ENCODE measurements at regions not wholly inside any gene's neighbourhood (a gene's known extent, or its start where the extent isn't known, plus 50 kb on each side); places are given as distances from the start of the nearest gene placed in this dataset.
"Not testable (repeated sequence)": the region's sequence is repeated elsewhere in the genome, so short reads cannot be mapped to it uniquely, and the experiment has no call there.

DNA sequence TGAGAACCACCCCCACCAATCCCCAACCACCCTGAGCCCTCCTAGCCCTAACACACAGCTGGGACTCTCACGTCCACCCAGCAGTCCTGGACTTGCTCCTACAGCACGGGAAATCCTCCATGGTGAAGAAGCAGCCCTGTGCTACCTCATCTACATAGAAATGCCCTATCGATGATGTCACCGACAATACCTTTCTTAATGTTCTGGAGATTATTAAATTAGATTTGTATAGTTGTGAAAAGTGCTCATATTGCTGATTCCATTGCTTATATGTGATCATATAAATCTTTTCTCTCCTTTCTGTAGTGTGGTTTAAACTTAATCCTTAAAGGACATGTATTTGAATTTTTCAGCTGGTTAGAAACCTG, 97.1 kb downstream of the PPIAL4G start:
- not testable (repeated sequence) for DNase-seq (ENCODE audit: low spot score)

DNA sequence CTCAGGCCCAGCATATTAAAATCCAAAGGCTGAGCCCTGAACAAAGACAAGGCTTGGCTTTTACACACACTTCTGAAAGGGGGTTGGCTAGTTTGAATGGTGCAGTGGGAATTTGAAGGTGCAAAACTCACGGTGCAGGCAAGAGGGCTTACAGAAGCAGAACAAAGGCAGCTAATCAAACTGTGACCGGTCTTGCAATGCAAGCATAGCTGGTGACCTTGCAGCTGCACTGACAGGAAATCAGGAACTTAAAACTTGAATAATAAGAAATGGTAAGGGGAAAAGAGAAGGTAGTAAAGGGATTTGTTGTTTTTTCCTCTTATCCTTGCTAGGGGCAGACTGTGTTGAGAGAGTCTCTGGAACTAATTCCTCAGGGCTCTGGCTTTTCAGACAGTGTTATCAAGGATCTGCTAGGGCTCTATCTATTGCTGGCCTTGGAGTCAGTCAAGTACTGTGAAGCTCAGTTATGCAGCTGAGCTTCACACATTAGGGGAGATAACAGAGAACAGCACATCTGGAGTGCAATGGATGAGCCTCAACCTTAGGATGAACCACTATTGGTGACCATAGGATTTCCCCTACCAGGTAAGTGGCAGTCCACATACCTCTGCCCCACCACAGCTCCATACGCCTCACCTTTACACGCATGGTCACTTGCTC, 97.6 kb downstream of the PPIAL4G start:
- DNase-seq (ENCODE audit: low spot score) = no peak

DNA sequence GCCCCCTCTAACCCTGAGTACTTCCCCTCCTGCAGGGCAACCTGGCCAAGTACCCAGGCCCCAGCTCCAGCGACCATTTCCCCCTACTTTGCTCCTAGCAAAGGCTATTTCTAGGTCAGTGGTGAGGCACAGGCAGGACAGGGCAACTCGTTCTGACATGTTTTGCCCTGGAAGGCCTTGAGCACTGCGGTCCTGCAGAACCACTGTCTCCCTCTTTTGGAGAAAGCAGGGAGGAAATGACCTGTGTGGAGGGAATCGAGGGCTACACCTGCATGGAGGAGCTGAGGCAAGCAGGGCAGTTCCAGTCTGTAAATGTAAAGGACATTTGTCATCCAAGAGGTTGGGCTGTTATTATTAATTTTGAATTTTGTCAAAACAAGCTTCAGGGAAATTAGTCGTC, 99.1 kb downstream of the PPIAL4G start:
- DNase-seq (ENCODE audit: low spot score) = no peak

DNA sequence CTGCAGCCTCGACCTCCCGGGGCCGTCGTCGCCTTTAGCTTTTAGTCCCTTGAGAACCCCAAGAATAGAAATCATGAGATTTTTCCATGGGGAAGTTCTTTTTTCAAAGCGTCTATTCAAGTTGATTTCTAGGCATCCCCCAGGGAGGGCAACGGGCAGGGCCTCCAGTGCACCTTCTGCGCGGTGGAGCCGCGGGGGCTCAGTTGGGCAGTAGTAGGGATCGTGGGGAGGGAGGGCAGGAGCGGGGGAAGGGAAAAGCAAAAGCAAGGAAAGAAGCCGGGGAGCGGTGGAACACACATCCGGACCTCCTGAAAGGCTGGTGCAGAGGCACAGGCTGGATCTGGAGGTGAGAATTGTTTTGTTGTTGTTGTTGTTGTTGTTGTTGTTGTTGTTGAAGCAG, 103.4 kb downstream of the PPIAL4G start:
- DNase-seq (ENCODE audit: low spot score) = no peak

DNA sequence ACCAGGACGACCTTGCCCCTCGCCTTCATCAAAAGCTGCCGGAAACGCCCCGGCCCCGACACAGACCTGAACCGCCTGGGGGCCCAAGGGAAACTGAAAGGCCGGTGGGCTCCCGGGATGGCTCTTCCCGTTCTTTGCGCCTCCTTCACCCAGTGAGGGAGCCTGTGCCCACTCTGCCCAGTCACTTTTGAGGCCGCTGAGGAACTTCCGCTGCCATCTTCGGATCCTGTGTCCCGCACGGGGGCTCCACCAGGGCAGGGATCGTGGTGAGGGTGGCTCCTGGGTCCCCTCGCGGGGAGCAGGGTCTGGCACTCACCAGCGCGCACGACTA, 104.0 kb downstream of the PPIAL4G start:
- no peak for DNase-seq (ENCODE audit: low spot score)

DNA sequence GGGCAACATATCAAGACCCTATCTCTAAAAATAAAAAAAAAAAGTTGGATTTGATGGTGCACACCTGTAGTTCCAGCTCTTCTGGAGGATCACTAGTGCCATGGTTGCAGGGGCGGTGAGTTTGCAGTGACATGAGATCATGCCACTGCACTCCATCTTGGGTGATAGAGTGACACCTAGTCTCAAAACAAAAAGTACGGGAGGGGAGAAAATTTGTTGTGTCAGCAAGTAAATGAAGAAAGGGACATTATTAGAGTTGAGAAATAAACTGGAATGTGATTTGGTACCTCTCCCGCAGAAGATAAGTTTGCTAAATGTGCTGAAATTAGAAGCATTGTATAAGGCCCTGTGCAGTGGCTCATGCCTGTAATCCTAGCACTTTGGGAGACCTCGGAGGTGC, 105.1 kb downstream of the PPIAL4G start:
- DNase-seq (ENCODE audit: low spot score) = not testable (repeated sequence)

DNA sequence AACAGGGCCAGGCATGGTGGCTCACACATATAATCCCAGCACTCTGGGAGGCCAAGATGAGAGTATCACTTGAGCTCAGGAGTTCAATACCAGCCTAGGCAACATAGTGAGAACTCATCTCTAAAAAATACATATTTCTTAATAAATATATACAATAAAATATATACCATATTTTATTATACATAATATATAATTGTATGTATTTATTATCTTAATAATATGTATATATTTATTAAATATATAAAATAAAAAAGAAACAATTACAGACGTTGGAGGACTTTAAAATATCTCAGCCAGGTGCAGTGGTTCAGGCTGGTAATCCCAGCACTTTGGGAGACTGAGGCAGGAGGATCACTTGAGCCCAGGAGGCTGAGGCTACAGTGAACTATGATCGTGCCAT, 106.1 kb downstream of the PPIAL4G start:
- not testable (repeated sequence) for DNase-seq (ENCODE audit: low spot score)

DNA sequence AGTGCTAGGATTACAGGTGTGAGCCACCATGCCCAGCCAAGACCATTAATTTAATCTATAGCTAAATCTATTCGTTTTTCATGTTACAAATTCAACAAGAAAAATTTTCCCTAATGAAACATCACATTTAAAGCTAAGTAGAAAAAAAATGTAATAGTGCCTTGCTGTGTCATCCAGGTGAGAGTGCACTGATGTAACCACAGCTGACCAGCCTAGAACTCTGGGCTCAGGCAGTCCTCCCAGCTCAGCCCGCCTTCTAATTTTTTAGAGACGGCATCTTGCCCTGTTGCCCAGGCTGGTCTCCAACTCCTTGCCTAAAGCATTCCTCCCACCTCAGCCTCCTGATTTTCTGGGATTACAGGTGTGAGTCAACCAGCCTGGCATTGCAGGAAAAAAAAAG, 109.0 kb downstream of the PPIAL4G start:
- no peak for DNase-seq (ENCODE audit: low spot score)

DNA sequence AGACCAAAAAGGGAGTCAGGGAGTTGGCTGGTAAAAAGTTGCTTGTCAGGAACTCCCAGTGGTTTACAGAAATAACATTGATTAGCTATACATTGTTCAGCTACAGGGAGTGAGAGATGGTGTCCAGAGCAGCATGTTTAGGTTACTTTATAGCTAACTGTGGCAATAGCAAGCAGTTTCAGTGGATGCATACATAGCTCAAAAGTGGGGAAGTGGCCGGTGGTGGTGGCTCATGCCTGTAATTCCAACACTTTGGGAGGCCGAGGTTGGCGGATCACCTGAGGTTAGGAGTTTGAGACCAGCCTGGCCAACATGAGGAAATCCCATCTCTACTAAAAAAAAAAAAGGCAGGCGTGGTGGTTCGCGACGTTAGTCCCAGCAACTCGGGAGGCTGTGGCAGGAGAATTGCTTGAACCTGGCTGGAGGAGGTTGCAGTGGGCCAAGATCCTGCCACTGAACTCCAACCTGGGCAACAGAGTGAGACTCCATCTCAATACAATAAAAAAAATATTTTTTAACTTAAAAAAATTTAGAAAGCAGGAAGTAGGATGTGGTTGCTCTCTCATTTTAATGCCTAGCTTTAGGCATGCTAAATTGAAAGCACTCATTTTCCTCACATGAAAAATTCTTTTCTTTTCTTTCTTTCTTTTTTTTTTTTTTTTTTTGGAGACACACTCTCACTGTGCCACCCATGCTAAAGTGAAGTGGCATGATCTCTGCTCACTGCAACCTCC, 109.7 kb downstream of the PPIAL4G start:
- DNase-seq (ENCODE audit: low spot score) = no peak

DNA sequence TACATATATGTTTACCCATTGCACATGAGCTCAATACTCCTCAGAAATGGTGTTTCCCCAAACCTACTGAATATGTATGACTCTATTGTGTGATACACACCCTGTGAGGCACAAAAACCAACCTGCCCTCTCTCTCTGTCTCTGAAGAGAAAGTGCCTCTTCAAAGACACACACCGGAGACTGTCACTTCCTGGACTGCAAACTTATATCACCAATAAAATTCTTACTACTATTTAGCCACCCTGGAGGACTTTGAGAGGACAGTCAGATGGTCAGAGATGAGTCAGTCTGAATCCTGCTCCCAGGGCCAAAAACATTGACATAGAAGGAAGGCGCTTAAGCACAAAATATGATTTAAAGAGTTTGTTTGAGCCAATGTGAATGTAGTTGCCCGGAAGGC, 110.4 kb downstream of the PPIAL4G start:
- DNase-seq (ENCODE audit: low spot score) = no peak

DNA sequence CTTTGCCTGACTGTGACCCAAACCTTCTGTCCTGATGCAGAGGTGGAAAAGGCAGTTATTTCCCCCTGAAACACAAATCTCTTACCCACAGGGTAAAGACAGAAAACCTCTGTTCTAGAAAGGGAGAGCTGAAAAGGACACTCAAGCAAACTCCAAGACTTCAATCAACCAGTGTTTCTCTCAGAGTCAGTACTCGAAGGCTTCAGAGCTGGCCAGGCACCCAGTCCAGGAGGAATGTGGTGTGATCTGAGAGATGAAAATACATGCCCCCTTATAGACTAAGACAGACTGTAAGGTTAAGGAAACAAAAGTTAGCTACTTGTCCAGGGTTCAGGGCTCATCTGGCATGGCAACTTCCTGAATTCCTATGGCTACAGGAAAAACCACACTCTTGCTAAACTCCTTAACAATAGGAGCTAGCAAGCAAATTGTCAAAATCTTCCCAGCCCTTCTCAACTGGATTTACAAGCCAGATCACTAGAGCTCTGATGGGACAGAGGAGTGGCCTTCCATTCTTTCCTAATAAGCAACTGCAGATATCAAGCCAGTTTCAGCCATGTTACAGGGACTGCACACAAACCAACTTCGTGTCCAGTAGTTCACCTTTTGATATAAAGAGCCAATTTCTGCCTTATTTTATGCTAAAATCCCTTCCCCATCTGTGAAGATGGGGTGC, 110.9 kb downstream of the PPIAL4G start:
- DNase-seq (ENCODE audit: low spot score) = not testable (repeated sequence)

DNA sequence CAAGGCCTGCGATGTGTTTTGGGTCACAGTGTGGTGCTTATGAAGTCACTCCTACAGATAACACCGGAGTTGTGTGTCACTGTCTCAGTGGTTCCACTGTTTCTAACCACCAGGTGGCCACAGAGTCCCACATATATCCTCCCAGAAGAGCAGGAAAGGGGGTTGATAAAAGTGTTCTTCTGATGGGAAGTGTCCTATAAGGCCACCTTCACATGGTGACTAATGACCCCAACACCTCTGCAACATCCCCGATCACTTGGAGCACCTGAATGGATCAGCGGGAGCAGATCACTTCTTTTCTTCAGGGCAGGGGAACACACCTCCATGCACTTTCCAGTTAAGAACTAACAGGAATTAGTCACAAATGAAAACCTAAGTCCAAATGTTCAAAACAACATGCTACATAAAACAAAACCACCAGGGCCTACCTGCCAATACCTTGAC, 111.5 kb downstream of the PPIAL4G start:
- DNase-seq (ENCODE audit: low spot score) = peak; percentile 54

DNA sequence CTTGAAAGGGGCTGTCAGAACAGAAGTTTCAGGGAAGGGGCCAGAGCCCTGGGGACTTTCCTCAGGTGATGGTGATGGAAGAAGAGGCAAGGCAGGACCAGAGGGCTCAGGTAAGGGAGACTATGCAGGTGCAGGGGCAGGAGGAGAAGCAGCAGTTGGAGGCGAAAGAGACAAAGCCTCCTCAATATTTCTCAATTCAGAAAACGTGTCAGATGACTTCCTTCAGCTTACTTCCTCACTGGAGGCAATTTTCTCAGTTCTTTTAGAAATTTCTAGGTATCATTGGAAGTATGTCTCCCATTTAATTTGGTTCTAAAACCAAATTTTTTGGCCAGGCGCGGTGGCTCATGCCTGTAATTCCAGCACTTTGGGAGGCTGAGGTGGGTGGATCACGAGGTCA, 112.4 kb downstream of the PPIAL4G start:
- not testable (repeated sequence) for DNase-seq (ENCODE audit: low spot score)

DNA sequence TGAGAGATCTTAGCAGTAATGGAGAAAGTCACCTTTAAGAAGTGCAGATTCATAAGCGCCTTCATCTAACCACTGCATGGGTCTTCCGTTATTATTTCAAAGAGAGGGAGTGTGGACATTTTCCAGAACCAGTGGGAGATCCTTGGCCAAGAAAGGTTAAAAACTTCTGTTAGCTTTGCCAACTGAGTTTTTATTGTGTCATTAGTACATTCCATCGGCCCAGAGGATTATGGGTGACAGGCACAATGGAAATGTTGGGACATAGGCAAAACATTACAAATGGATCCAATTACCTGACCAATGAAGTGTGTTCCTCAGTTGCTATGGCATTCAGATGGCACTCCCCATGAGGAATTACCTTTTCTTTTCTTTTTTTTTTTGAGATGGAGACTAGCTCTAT, 115.5 kb downstream of the PPIAL4G start:
- DNase-seq (ENCODE audit: low spot score) = no peak

DNA sequence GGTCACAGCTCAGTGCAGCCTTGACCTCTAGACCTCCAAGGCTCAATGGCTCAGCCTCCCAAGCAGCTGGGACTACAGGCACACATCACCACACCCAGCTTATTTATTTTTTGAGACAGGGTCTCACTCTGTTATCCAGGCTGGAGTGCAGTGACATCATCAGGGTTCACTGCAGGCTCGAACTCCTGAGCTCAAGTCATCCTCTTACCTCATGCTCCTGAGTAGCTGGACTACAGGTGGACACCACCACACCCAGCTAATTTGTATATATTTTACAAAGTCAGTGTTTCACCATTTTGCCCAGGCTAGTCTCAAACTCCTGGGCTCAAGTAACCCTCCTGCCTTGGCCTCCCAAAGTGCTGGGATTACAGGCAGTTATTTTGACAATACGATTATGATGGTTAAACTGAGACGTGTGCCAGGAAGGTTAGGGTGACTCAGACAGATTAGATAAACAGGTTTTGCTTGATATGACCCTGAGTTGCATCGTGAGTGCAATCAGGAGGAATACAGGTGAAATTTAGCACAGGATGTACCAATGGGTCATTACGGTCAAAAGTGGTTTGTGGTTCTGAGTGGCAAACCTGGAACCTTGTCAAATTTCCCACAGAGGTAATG, 116.9 kb downstream of the PPIAL4G start:
- DNase-seq (ENCODE audit: low spot score) = not testable (repeated sequence)

DNA sequence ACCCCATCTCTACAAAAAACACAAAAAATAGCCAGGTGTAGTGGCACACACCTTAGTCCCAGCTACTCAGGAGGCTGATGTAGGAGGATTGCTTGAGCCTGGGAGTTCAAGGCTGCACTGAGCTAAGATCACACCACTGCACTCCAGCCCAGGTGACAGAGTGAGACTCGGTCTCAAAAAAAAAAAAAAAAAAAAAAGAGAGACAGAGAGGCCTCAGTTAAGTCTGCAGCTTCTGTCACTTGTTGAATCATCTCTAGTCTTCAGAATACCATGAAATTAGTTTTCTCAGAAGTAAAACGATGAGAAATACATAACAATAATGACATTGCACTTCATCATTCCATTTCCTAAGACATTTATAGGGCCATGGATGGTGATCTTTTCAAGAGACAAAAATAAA, 118.0 kb downstream of the PPIAL4G start:
- DNase-seq (ENCODE audit: low spot score) = not testable (repeated sequence)

DNA sequence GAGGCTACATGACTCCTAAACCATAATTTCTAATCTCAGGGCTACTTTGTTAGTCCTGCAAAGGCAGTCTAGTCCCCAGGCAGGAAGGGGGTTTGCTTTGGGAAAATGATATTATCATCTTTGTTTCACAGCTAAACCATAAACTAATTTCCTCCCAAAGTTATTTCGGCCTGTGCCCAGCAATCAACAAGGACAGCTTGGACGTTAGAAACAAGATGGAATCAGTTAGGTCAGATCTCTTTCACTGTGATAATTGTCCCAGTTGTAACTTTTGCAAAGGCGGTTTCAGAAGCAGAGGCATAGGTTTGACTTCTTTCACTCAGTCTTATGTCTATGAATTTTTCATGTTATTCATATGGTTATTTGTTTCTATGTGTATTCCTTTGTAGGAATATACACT, 119.1 kb downstream of the PPIAL4G start:
- not testable (repeated sequence) for DNase-seq (ENCODE audit: low spot score)

DNA sequence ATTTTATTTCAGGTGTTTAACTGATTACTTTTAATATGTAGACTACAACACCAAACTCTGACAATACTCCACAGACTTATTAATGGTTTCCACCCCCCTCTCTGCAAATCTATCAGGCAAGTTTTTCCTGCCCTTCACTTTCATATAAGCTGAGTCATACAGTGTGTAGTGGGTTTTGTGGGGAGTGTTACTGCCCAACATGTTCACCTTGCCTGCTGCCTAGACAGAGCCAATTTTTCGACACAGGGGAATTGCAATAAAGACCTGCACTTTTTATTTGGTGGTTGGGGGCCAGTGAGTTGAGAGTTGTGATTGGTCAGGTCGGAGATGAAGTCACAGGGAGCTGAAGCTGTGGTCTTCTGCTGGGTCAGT, 119.7 kb downstream of the PPIAL4G start:
- DNase-seq (ENCODE audit: low spot score) = no peak

DNA sequence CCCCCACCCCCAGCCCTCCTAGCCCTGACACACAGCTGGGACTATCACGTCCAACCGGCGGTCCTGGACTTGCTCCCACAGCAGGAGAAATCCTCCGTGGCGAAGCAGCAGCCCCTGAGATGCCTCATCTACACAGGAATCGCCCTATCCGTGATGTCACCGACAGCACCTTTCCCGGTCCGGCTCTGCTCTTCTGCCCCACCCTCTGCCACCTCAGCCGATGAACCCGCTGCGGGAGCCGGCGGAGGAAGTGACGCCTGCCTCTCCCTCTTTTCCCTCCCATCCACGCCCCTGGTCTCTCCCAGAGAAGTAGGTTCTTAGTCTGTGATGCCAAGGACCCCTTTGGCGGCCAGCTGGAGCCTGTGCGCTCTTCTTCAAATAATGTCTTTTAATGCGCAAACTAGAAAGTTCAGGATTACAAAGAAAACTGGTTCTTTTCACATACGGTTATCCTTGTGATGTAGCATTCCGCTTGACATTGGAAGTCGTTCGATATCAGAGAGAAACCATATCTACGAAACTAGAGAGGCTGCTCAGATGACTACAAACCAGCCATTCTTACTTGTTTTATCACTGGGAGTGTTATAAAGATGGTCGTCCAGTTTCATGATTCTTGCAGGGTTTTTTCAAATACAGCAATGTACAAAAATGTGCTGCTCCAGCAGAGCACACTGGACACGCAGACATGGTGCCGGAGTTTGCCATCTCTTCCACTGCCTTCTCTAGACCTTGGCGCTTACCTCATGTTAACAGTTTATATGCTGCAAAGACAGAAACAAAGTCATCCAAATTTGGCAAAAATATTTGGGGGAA, 120.3 kb downstream of the PPIAL4G start:
- no peak for DNase-seq (ENCODE audit: low spot score)

DNA sequence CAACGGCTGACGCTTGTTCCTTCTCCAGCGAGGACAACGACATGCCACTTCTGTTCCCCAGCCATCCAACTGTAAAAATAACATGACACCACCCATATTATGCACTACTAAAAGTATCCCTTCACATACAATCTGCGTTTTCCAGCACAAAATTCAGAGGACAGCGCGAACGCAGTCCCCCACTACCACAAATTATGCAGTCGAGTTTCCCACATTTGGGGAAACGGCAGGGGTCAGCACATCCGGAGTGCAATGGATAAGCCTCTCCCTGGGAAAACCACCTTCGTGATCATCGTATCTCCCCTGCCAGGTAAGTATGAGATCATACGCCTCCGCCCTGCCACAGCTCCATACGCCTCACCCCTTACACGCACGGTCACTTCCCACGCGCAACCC, 120.9 kb downstream of the PPIAL4G start:
- no peak for DNase-seq (ENCODE audit: low spot score)

DNA sequence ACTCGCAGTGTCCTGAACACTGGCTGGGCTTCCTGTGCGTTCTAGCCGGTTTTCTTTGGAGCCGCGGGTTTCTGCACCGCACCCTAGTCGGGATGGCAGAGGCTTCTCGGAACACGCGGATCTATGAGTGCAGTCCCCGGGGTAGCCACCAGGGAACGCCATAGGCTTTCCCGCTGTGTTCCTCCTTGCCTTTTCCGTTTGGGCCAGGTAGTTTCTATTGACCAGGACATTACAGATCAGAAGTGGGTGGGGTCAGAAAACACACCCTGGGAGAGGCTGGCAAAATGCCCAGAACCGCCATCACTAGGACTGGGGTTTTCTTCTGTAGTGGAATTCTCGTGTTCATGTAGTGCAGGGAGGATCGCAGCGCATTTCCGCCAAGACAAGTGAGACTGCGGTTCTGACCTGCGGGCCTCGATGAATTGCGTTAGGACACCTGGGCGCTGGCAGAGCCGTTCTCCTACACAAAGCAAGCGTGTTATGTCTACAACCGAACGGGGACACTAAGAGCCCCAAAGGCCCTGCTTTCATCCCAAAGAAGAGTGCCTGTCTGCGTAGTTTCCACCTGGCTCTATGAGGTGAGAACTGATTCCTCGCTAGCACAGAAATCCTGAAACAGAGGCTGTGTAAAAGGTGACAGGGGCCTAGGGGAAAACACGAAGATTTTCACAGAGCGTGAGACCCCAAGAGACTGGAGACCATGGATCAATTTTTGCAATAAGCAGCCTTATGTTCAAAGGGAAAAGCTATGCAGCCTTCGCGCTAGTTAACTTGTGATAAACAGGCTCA, 121.5 kb downstream of the PPIAL4G start:
- DNase-seq (ENCODE audit: low spot score) = not testable (repeated sequence)
